ENCODE measurements at regions not wholly inside any gene's neighbourhood (a gene's known extent, or its start where the extent isn't known, plus 50 kb on each side); places are given as distances from the start of the nearest gene placed in this dataset.

DNA sequence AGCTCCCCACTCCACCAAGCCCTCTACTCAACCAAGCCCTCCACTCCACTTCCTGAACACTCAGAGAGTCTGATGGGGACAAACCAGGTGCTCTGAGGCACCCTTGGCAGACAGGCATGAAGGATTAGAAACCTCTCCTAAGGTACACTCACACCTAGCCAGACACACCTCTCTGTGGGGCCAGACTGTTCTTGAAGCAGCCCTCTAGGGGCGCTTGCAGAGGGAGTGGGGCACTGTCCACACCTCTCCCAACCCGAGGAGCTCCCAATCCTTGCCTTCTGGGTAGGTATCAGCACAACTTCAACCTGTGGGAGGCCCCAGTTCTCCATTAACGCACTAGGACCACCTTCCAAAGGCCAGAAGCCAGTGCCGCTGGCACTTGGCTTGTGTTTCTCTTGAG, 108.7 kb upstream of the VSTM2B start:
- H3K4me3 ChIP-seq (ENCODE audit: low read depth in 2 of 2, low read length in 1 of 2), result no peak overlapping the region
- no peak overlapping the region for H3K27ac ChIP-seq (ENCODE audit: low read depth in 2 of 2, low read length in 1 of 2)
- no peaks in the 10 kb centered on the region for H3K79me2 ChIP-seq (ENCODE audit: insufficient read depth)
- H3K27me3 ChIP-seq (ENCODE audit: insufficient read depth), result peaks cover 22% of the 10 kb centered on the region
- no peaks in the 10 kb centered on the region for H3K4me1 ChIP-seq (ENCODE audit: control insufficient read depth in 1 of 2, insufficient read depth in 2 of 2, low read depth in 1 of 2, low read length in 1 of 2)
- CTCF ChIA-PET, result no interaction called here
- no peaks in the 10 kb centered on the region for H3K36me3 ChIP-seq (replicated peaks in 1 of 2; ENCODE audit: control insufficient read depth in 1 of 2, insufficient read depth in 2 of 2, low read length in 1 of 2)
- H3K9me3 ChIP-seq, result no peaks in the 10 kb centered on the region
- no peak overlapping the region for H3K9ac ChIP-seq
- no peaks in the 10 kb centered on the region for H4K20me1 ChIP-seq (ENCODE audit: insufficient read depth)
- 7% methylated on average over 2 of the region's 4 CpGs for WGBS (ENCODE audit: low lambda C conversion rate)
- H3K4me2 ChIP-seq, result no peak overlapping the region
- no peaks in the 10 kb centered on the region for H3F3A ChIP-seq (replicated peaks; ENCODE audit: insufficient read depth)
- no peaks in the 10 kb centered on the region for H3K9me2 ChIP-seq
- DNase-seq, result no peak
- H2AFZ ChIP-seq (ENCODE audit: low read depth), result no peak overlapping the region
- POLR2A ChIA-PET, result no interaction called here
- TF ChIP-seq, protein P1, sequence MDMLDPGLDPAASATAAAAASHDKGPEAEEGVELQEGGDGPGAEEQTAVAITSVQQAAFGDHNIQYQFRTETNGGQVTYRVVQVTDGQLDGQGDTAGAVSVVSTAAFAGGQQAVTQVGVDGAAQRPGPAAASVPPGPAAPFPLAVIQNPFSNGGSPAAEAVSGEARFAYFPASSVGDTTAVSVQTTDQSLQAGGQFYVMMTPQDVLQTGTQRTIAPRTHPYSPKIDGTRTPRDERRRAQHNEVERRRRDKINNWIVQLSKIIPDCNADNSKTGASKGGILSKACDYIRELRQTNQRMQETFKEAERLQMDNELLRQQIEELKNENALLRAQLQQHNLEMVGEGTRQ (IDR thresholded peaks at IDR 0.05; ENCODE audit: borderline replicate concordance, low read depth, low read length), result no peak
- no peak for TF ChIP-seq MXI1 (IDR thresholded peaks at IDR 0.05; ENCODE audit: low read depth, low read length)

DNA sequence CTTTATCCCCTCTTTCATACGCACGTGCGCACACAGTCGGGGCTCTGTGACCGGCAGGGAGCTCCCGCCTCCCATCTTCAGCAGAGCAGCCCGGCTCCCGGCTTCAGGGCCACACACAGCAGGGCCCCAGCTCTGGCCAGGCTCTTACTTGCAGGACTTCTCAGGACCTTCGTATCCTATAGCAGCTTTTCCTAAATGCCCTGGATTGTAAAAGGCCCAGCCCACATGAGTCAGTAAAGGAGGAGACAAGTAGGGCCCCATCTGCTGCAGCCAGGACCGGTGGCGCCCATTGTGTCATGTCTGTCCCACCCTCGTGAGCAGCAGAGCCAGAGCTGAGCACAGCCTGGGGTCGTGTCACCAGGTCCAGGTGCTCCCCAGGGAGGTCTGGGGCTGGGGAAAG, 107.6 kb upstream of the VSTM2B start:
- H3K9ac ChIP-seq, result no peak overlapping the region
- H3K27ac ChIP-seq (ENCODE audit: low read depth in 2 of 2, low read length in 1 of 2), result no peak overlapping the region
- POLR2A ChIA-PET, result no interaction called here
- WGBS (ENCODE audit: low lambda C conversion rate), result 10% methylated on average over 9 of the region's 13 CpGs
- H3K4me1 ChIP-seq (ENCODE audit: control insufficient read depth in 1 of 2, insufficient read depth in 2 of 2, low read depth in 1 of 2, low read length in 1 of 2), result no peaks in the 10 kb centered on the region
- H3K79me2 ChIP-seq (ENCODE audit: insufficient read depth), result no peaks in the 10 kb centered on the region
- no peaks in the 10 kb centered on the region for H3K9me2 ChIP-seq
- no peaks in the 10 kb centered on the region for H3K9me3 ChIP-seq
- no peak for TF ChIP-seq USF1 (IDR thresholded peaks at IDR 0.05; ENCODE audit: borderline replicate concordance, low read depth)
- TF ChIP-seq, protein P2, sequence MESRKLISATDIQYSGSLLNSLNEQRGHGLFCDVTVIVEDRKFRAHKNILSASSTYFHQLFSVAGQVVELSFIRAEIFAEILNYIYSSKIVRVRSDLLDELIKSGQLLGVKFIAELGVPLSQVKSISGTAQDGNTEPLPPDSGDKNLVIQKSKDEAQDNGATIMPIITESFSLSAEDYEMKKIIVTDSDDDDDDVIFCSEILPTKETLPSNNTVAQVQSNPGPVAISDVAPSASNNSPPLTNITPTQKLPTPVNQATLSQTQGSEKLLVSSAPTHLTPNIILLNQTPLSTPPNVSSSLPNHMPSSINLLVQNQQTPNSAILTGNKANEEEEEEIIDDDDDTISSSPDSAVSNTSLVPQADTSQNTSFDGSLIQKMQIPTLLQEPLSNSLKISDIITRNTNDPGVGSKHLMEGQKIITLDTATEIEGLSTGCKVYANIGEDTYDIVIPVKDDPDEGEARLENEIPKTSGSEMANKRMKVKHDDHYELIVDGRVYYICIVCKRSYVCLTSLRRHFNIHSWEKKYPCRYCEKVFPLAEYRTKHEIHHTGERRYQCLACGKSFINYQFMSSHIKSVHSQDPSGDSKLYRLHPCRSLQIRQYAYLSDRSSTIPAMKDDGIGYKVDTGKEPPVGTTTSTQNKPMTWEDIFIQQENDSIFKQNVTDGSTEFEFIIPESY (IDR thresholded peaks at IDR 0.05; ENCODE audit: borderline replicate concordance, low read depth), result no peak
- TF ChIP-seq FOSL2 (IDR thresholded peaks at IDR 0.05; ENCODE audit: borderline replicate concordance, low read depth), result no peak
- TF ChIP-seq PBX3 (IDR thresholded peaks at IDR 0.05), result no peak
- TF ChIP-seq CHD2 (IDR thresholded peaks at IDR 0.05; ENCODE audit: low read length, partially characterized antibody), result no peak
- no peak for TF ChIP-seq POLR2AphosphoS5 (IDR thresholded peaks at IDR 0.05; ENCODE audit: low read depth, low read length)
- TF ChIP-seq NRF1 (IDR thresholded peaks at IDR 0.05; ENCODE audit: low read depth, low read length), result no peak
- H3K4me2 ChIP-seq, result no peak overlapping the region
- CTCF ChIA-PET, result interaction anchor here (0.7 kb wide), 1 partner anchor 110 kb away, joined by 3 read pairs; no protein-coding TSS in a partner anchor
- H3K36me3 ChIP-seq (replicated peaks in 1 of 2; ENCODE audit: control insufficient read depth in 1 of 2, insufficient read depth in 2 of 2, low read length in 1 of 2), result no peaks in the 10 kb centered on the region
- no peak overlapping the region for H2AFZ ChIP-seq (ENCODE audit: low read depth)
- no peaks in the 10 kb centered on the region for H3F3A ChIP-seq (replicated peaks; ENCODE audit: insufficient read depth)
- H4K20me1 ChIP-seq (ENCODE audit: insufficient read depth), result no peaks in the 10 kb centered on the region
- no peak overlapping the region for H3K4me3 ChIP-seq (ENCODE audit: low read depth in 2 of 2, low read length in 1 of 2)
- no peak for DNase-seq
- peaks cover 16% of the 10 kb centered on the region; the same call in 1 of the 2 replicates for H3K27me3 ChIP-seq (ENCODE audit: insufficient read depth)

All from SK-N-SH (cell line).